Hematopoietic multipotent progenitor cell treated with erythropoietin and hydrocortisone succinate and interleukin-3 and kit ligand, for 17 days (in vitro differentiated cells): ENCODE measurements at regions not wholly inside any gene's neighbourhood (a gene's known extent, or its start where the extent isn't known, plus 50 kb on each side); places are given as distances from the start of the nearest gene placed in this dataset.

ENCODE experiments used
- DNase-seq: peaks from one replicate; pipeline ENCODE4 v3.0.0-alpha.2; 2015; ENCODE audit warnings: low spot score

DNA sequence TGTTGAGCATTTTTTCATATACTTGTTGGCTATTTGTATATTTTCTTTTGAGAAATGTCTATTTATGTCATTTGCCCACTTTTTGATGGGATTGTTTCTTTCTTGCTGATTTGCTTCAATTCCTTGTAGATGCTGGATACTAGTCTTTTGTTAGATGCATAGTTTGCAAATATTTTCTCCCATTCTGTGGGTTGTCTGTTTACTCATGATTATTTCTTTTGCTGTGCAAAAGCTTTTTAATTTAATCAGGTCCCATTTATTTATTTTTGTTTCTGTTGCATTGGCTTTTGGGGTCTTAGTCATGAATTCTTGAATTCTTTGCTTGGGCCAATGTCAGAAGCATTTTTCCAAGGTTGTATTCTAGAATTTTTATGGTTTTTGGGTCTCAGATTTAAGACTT is 251.7 kb downstream of the WNT5A start:
- no peak for DNase-seq

DNA sequence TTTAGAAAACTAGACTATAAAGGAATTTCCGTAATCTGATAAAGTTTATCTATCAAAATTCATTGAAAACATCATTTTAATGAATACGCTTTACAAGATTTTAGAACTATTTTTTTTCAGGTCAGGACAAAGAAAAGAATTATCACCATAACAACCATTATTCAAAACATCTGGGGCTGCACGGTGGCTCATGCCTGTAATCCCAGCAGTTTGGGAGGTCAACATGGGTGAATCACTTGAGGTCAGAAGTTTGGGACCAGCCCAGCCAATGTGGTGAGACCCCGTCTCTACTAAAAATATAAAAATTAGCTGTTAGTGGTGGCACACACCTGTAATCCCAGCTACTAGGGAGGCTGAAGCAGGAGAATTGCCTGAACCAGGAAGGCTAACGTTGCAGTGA is 260.4 kb downstream of the WNT5A start:
- DNase-seq = no peak

DNA sequence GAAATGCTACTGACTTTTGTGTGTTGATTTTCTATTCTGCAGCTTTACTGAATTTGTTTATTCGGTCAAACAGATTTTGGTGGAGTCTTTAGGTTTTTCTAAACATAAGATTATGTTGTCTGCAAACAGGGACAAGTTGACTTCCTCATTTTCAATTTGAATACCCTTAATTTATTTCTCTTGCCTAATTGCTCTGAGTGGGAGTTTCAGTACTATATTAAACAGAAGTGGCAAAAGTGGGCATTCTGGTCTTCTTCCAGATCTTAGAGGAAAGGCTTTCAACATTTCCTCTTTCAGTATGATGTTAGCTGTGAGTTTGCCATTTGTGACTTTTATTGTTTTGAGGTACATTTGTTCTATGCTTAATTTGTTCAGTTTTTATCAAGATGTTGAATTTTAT is 268.5 kb downstream of the WNT5A start:
- DNase-seq = no peak

DNA sequence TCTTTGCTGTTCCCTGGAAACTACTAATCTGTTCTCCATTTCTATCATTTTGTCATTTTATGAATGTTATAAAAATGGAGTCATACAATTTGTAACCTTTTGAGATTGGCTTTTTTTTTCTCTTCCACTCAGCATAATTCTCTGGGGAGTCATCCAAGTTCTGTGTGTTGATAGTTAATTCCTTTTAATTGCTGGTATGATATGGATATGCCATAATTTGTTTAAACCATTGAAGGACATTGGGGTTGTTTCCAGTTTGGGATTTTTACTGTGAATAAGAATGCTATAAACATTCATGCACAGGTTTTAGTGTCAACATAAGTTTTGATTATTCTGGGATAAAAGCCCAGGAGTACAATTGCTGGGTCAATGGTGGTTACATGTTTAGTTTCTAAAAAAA is 279.4 kb downstream of the WNT5A start:
- DNase-seq = no peak

DNA sequence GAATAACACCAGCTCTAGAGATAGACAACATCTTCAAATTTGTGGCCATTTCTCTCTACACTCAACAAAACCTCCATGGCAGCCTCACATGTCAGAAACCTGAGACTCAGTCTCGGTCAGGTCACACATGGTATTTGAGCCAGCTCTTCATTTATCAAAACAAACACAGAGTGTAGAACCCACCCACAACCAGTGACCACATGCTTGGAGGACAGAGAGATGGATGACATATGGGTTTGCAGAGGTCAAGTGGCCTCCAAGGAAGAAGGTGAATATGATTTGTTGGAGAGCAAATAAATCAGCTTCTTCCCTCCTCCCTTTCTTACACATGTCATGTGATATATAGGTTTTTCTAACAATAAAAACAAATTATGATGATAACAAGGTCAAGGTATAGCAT is 278.1 kb upstream of the LRTM1 start:
- DNase-seq = no peak

DNA sequence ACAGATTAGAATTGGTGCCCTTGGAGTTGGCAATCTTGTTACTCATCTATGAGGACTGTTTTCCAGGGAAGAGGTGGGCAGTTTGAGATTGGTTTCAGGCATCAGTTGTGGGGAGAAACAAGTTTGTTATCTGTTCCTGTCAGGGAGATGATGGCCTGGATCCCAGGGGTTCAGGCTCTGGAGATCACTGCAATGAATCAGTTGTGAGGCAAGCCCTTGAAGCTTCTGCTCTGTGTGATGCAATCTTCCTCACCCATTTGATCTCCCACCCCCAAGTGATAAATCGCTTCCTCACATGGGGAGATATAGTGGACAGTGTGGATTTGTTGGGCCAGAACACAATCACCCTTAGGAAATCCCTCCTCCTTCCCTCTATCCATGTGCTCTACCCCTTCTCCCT is 276.6 kb upstream of the LRTM1 start:
- no peak for DNase-seq

DNA sequence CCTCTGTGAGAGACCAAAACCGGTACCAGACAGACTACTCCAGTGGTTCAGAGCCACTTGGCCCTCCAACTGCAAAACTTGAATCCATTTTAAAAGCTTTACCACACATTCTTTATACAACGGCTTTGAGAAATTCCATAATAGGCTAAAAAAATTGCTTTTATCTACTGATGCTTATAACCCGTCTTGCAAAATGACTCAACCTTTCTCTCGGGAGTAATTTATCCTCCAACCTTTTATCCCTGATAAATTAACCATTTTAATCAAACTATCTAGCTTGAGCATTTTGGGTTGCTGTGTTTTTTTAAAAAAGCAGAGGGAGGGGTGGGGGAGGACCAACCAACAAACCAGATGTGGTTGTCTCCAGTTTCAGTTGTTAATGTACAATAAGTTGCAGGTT is 275.7 kb upstream of the LRTM1 start:
- no peak for DNase-seq

DNA sequence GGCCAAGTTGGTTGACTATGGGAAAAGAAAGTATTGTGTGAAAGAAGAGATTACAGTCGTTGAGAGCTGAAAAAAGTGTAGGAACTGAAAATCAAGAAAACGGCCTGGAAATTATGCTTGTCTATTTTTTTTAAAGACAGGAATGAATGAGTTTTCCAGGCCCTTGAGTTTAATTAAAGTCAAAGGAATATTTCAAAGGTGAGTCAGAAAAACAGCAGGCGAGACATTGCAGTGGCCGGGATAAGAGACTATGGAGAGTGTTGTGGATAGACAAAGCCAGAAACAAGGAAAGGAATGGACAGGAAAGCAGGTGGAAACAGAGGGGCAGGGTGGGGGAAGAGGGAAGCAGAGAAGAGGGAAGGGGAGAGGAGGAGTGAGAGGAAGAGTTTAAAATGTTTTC is 275.1 kb upstream of the LRTM1 start:
- no peak for DNase-seq

DNA sequence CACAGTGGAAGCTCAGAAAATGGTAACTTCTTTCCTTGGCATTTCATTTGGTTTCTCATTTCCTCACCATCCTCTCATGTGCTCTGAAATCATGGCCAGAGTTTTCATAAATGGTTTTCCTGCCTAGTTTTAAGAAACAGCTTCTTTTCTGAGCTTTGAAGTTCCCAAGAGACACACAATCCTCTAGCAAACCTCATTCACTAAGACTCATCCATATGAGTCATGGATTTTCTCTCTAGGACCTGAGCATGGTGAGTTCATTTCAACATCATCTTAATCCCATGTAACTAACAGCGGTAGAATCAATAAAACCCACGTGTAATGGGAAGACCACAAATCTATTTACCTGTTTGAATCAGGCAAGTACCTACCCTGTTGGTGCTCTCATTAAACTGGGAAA is 274.5 kb upstream of the LRTM1 start:
- DNase-seq = no peak

DNA sequence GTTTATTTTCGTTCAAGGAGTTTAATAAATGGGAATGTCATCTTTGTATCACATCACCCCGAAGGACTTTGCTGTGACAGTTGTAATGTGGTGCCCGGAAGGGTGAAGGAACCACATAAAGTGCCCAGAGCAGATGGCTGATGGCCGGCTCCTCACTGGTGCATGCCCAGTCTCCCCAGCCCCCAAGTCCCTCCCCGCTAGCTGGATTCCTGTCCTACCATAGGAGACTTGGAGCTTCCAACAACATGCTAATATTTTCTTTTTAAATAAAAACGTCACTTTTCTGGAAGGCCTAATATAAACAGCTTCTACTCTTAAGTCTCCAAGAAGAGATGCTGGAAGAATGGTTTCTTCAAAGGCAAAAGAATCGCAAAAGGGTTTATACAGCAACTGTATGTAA is 273.9 kb upstream of the LRTM1 start:
- no peak for DNase-seq

DNA sequence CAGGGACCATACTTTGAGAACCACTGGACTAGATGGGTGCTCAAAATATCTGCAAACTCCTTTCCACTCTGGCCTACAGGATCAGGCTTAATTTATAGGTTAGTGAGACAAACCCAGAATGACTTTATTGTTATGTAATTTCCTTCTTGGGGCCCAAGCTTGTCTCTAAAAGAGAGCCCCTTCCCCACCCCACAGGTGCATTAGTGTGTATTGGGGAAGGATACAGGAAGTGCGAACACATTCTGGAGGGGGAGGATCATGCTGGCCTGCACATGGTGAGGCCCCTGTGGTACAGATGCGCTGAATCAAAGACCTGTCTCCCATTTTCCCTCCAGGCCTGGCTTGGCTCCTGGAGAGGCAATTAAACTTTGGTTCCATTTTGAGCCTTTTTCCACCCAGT is 273.0 kb upstream of the LRTM1 start:
- DNase-seq = no peak

DNA sequence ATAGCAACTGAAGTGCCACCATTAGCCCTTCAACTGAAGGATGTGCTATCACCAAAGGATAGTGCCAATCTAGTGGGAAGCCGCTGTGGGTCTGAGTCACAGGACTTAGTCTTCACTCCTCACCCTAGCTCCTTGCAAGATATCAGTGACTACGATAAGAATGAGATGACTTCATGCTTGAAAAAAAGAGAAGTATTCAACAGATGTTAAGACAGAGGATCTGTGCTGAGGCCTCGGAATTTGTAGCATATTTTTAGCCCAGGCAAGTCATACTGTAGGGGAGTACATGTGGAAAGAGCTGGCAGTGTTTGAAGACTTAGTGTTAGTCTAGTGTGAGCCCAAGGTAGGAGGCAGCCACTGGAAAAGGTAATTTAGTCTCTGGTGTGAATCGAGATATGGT is 270.7 kb upstream of the LRTM1 start:
- no peak for DNase-seq

DNA sequence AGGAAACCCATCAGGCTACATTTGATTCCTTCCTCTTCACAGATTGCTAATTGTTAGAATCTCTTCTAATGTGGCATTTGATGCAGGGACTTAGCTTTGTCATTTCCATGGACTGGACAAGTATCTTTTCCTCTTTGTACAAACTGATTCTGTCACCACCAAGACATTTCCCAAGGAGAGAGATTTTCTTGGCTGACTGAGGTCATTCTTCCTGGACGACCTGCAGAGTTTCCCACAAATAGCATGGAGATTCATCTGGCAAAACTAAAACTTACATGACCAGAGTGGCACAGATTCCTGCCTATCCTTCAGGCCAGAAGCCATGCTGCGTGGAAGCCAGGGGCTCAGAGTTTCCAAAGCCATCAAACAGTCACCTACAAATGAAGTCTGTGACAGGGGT is 269.2 kb upstream of the LRTM1 start:
- no peak for DNase-seq

DNA sequence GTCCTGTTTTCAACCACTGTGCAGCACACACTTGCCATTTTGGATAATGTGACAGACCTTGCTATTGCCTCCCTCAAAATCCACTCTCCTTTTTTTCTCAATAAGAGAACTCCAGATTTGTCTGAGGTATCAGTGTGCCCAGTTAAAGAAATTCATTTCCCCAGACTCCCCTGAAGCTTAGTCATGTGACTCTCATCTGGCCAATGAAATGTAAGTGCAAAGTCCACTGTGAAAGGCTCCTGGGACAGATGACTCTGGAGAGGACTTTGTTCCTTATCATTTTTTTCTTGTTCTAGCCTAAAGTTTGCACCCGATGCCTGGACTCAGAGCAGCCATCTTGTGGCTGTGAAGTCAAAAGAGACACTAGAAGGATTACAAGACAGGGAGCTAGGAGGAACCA is 268.6 kb upstream of the LRTM1 start:
- no peak for DNase-seq

DNA sequence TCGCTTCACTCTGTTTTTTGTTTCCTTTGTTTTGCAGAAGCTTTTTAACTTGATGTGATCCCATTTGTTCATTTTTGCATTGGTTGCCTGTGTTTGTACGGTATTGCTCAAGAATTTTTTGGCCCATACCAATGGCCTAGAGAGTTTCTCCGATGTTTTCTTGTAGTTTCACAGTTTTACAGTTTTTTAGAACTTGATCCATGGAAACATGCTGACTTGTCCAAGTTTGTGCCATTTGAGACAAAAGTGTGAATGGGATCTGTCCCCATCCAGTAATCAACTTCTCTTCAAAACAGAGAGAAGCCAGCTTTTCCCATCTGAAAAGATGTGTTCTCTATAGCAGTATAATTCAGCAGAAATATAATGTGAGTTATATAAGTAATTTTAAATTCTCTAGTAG is 266.5 kb upstream of the LRTM1 start:
- DNase-seq = no peak

DNA sequence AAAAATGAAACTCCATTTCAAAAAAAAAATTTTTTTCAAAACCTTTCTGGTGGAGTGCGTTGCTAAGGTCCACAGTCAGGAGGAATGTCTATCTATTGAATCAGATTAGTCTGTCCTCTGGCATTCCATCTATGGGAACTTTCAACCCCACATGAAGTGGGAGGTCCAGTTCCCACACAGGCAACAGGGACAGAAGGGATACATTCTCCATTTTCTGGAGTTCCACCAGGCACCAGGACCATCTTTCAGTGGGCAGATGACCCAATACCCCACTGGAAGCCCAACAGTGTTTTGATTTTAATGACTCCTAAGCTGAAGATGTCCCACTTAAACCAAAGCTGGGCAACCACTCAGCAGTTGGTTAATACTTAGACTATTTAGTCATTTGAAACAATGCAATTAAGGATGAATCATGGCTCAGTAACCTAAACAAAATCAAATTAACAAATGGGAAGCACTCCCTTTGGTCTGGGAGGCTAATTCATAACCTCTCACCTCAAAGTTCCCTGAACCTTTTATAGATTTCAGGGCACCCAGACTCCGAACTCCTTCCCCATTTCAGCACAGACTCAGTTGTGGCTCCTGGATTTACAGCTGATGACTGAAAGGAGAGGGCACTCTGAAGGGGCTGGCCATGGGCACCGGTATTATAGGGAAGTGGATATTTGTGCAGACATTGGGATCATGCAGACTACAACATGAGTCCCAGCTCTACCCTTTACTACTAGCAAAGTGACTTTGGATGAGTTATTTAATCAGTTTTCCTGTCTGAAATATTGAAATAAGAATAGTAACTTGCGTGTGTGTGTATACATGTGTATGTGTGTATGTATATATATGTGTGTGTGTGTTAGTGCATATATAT is 264.3 kb upstream of the LRTM1 start:
- no peak for DNase-seq

DNA sequence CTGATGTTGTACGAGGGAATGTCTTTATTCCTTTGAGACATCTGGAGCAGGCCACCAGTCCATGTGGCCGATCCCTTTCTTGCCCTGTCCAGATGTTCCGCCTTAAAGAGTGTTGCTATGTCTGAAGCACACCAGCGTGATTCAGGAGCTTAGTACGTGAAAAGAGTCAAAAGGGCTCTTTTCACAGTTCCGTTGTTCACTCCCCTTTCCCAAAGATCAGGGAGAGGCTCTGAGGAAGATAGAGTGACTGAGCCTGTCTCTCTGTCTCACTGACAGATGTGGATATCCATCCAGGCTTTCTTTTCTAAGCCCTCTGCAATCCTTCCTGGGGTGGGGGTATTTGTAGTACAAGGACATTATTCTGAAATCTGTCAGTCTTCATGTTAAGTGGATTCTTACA is 262.5 kb upstream of the LRTM1 start:
- no peak for DNase-seq

DNA sequence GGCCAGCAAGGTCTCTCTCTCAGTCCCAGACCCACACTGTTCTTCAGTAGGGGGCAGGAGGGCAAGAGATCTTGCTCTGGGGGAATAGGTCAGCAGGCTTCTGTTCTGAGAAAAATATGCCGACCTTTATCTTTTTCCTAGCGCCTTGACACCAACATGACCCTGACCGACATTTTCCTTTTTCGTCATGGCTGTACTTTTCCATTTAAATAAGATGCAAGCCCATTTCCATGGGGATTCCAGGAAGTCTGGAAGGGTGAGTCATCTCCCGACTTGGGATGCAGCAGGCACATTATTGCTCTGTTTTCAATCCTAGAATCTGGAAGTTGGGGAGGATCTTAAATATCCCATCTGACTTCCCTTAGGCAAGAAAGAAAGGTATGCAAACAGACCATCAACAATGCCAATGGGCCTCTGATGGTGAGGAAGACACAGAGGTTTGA is 261.5 kb upstream of the LRTM1 start:
- DNase-seq = no peak

DNA sequence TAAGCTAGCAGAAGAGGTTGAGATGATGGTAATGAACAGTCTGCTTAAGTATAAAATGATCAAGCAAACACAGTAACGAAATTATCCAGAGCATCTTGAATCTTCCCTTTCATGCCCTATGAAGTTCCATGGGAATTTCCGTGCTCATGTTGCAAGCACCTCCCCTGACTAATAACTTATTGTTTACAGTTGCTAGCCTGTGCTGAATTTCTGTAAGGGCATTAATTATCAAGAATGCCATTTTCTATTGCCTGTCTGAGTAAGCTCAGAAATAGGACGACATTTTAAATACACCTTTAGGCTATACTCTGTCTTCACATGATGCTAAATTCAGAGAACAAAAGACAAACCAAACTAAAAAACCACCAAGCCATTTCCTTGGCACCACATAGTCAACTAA is 257.5 kb upstream of the LRTM1 start:
- DNase-seq = no peak

DNA sequence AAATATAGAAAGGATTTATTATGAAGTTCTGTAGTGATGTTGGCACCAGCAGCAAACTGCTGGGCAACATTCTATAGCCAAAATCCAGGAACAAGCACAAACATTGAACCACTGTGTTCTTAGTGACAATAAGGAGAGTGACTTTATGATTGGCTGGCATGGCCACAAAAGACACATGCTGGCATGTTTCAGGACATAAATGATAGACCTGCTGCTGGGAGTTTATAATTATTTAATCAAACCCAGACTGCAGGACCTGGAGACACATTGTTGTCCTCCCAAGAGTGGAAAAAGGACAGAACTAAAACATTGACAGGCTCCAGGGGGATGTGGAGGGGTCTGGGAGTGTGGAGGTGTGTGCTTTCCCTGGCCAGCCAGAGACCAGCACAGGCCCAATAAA is 255.3 kb upstream of the LRTM1 start:
- no peak for DNase-seq

DNA sequence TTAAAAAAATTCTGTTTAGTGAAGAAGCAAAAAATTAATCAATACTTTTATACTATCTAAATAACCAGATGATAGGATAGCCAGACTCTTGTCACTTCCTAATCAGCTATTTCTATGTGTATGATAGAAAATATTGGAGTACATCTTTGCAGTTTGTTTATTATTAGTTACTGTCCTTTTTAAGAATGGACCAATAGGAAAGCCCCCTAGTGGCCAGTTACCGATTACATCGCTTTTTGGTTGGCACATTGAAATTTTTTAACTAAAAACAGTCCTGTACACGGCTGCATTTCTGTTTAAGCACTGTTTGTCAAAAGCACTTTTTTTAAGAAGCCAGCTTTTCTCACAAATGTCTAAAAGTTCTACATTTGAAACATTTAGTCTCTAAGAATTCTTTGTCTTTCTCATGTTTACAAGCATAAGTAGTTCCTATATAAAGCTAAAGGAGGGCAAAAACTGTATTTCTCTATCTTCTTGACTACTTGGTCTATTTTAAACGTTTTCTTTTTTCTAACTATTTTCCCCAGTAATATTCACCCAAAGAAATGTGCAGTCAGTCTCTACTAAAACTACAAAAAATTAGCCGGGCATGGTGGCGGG is 253.2 kb upstream of the LRTM1 start:
- peak; percentile 6 for DNase-seq

DNA sequence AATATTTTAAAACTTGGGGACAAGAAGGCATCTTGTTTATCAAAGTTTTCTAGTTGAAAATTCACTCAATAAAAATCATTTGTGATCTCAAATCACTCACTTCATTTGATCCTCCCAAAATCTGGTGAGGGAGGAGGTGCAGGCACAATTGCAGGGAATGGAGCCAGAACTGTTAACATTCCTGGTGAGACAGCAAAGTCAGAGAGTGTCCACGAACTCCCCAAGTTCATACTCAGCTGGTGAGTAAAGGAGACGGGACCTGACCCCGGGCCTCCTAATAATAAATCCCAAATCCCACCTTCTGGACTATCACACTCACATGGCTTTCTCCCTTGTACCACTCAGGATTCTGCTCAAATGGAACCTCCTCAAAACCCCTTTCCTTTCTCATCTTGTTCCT is 252.3 kb upstream of the LRTM1 start:
- no peak for DNase-seq

DNA sequence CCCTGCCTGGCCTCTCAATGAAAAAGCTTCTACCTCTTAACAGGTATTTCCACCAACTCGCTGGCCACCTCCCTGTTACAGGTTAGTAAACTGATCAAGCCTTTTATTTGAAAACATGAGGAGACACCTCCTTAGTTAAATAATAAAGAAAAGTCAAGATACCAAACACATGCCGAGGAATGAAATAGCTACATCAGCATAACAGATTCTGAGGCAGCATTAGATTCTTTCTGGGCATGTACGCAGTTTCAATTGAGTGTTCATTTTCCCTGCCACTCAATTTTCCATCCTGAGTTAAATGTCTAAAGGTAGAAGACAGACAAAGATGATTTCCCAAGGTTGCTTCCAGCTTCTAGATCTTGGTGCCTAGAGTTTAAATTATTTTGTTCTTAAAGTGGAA is 250.5 kb upstream of the LRTM1 start:
- no peak for DNase-seq

DNA sequence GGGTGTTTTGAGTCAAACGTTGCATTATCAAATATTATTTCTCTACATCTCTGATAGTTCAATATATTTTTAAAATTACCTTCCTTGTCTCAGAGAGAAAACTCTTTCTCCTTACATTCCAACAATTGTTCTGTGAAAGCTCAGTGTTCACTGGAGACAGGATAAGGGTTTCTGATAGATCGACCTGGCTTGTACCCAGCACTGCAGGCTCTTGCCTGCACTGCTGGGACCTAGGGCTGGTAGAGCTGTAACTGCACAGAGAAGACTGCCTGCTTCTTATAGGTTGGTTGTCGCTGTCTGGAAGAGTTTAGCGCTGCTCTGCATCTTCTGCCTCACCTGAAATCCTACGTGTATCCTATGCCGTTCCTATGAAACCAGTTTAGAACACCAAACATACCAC is 249.9 kb upstream of the LRTM1 start:
- no peak for DNase-seq
